ENCODE measurements at regions not wholly inside any gene's neighbourhood (a gene's known extent, or its start where the extent isn't known, plus 50 kb on each side); places are given as distances from the start of the nearest gene placed in this dataset.

GRCh38 chr13:99663185-99663825 is 162.0 kb downstream of the TM9SF2 start:
- Histone ChIP-seq H2BK120ac (replicated peaks; ENCODE audit: low read depth, low read length) (peak overlapping the region; percentile 93), H2BK15ac (ENCODE audit: low read length) (peak overlapping the region; percentile 3; the same call in 1 of the 2 replicates), H3K23ac (ENCODE audit: insufficient read length) (no peak overlapping the region), H3K79me2 (ENCODE audit: control insufficient read depth in 1 of 2, insufficient read depth in 2 of 2, low read length in 2 of 2) (peaks cover 0 to 6% of the 10 kb centered on the region in 2 experiments; a peak in 1 of 4 replicates), H2BK12ac (ENCODE audit: low read depth, low read length) (peak overlapping the region; percentile 96), H3K23me2 (ENCODE audit: low read depth, low read length) (no peaks in the 10 kb centered on the region), H4K5ac (ENCODE audit: insufficient read length, low read depth, low read length) (peak overlapping the region; percentile 13), H2BK5ac (ENCODE audit: low read depth, low read length) (peak overlapping the region; percentile 88; the same call in 1 of the 2 replicates), H3K36me3 (ENCODE audit: control insufficient read depth in 2 of 4, insufficient read depth in 4 of 4, low read length in 3 of 4) (no peaks in the 10 kb centered on the region), H3K9me3 (ENCODE audit: insufficient read depth in 2 of 2, low read depth in 1 of 2, low read length in 1 of 2) (no peaks in the 10 kb centered on the region), H3K79me1 (ENCODE audit: low read depth, low read length) (no peaks in the 10 kb centered on the region), H3K14ac (ENCODE audit: insufficient read length) (no peak overlapping the region), H3K4me1 (replicated peaks in 1 of 4; ENCODE audit: control insufficient read depth in 3 of 4, insufficient read depth in 4 of 4, low read length in 3 of 4) (peaks cover 8 to 24% (median 18%) of the 10 kb centered on the region in 4 experiments), H3K4me2 (ENCODE audit: insufficient read depth in 1 of 2, low read depth in 2 of 2, low read length in 2 of 2) (no peak overlapping the region), H3K18ac (ENCODE audit: extremely low read depth, low read length) (peak overlapping the region; percentile 79), H3K56ac (replicated peaks; ENCODE audit: insufficient read length, low read depth, low read length) (no peak overlapping the region), H3K9ac (replicated peaks in 1 of 4; ENCODE audit: extremely low read depth in 1 of 4, low read depth in 3 of 4, low read length in 3 of 4) (no peak overlapping the region), H3K4ac (replicated peaks; ENCODE audit: insufficient read length, low read depth, low read length) (peak overlapping the region; percentile 89), H3K4me3 (ENCODE audit: extremely low read depth in 1 of 4, insufficient read depth in 2 of 4, low read depth in 3 of 4, low read length in 4 of 4) (no peak overlapping the region), H4K8ac (ENCODE audit: extremely low read depth, insufficient read depth, low read length) (no peak overlapping the region), H2AK5ac (ENCODE audit: low read depth, low read length) (peak overlapping the region; percentile 91), H3K27me3 (replicated peaks in 1 of 4; ENCODE audit: control insufficient read depth in 3 of 4, extremely low read depth in 1 of 4, insufficient read depth in 3 of 4, low read length in 3 of 4) (no peaks in the 10 kb centered on the region), H2BK20ac (ENCODE audit: low read length) (peak overlapping the region; percentile 44; the same call in 1 of the 2 replicates), H3K27ac (ENCODE audit: low read depth, low read length) (0 out of 2 replicates have a peak overlapping the region, but pooled peaks have one; percentile 13), H4K91ac (replicated peaks; ENCODE audit: insufficient read length, low read length) (peak overlapping the region; percentile 99), H2AFZ (ENCODE audit: low read length) (no peak overlapping the region), H4K20me1 (replicated peaks in 1 of 2; ENCODE audit: control insufficient read depth in 1 of 2, insufficient read depth in 2 of 2, low read length in 2 of 2) (no peaks in the 10 kb centered on the region)
- FAIRE-seq: peak; percentile 55
- ChIA-PET CTCF (ENCODE audit: partially characterized antibody) (interaction anchor here (0.6 to 1.2 kb wide), 4 partner anchors 48 to 251 kb away, joined by 3 to 5 read pairs (median 4); no protein-coding TSS in a partner anchor), POLR2A (ENCODE audit: partially characterized antibody) (interaction anchor here (1.3 to 1.5 kb wide), 2 partner anchors 21 to 24 kb away, joined by 5 to 7 read pairs; no protein-coding TSS in a partner anchor)
- DNase-seq (ENCODE audit: low read depth in 1 of 2, low spot score in 2 of 2): peak in 1 of 2 experiments; percentile 37
- WGBS, 2 experiments (ENCODE audit: extremely low coverage in 1 of 2, insufficient coverage in 1 of 2, insufficient read length in 1 of 2, insufficient replicate concordance in 2 of 2, low coverage in 1 of 2, low lambda C conversion rate in 2 of 2, missing lambda C conversion rate in 1 of 2): 92% methylated on average over 10 of the region's 10 CpGs; no CpG with 5 or more reads in 1 of the 2 experiments
- TF ChIP-seq POU5F1 (IDR thresholded peaks at IDR 0.05; ENCODE audit: low read depth, low read length) (no peak), EGR1 (IDR thresholded peaks at IDR 0.05; ENCODE audit: borderline replicate concordance, low read depth, low read length) (no peak), GABPA (IDR thresholded peaks at IDR 0.05; ENCODE audit: borderline replicate concordance, insufficient read depth, low read length) (no peak), ZNF274 (IDR thresholded peaks at IDR 0.05; ENCODE audit: borderline replicate concordance, extremely low read depth, low read length) (no peak), SP1 (IDR thresholded peaks at IDR 0.05; ENCODE audit: low read depth, low read length) (no peak), TAF7 (optimal IDR thresholded peaks at IDR 0.05; ENCODE audit: borderline replicate concordance, low read depth, low read length) (no peak), RFX5 (IDR thresholded peaks at IDR 0.05; ENCODE audit: borderline replicate concordance, low read depth, low read length) (no peak)
- TF ChIP-seq, protein P1, sequence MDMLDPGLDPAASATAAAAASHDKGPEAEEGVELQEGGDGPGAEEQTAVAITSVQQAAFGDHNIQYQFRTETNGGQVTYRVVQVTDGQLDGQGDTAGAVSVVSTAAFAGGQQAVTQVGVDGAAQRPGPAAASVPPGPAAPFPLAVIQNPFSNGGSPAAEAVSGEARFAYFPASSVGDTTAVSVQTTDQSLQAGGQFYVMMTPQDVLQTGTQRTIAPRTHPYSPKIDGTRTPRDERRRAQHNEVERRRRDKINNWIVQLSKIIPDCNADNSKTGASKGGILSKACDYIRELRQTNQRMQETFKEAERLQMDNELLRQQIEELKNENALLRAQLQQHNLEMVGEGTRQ (IDR thresholded peaks at IDR 0.05; ENCODE audit: low read length): no peak
- TF ChIP-seq, protein P2, sequence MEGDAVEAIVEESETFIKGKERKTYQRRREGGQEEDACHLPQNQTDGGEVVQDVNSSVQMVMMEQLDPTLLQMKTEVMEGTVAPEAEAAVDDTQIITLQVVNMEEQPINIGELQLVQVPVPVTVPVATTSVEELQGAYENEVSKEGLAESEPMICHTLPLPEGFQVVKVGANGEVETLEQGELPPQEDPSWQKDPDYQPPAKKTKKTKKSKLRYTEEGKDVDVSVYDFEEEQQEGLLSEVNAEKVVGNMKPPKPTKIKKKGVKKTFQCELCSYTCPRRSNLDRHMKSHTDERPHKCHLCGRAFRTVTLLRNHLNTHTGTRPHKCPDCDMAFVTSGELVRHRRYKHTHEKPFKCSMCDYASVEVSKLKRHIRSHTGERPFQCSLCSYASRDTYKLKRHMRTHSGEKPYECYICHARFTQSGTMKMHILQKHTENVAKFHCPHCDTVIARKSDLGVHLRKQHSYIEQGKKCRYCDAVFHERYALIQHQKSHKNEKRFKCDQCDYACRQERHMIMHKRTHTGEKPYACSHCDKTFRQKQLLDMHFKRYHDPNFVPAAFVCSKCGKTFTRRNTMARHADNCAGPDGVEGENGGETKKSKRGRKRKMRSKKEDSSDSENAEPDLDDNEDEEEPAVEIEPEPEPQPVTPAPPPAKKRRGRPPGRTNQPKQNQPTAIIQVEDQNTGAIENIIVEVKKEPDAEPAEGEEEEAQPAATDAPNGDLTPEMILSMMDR (IDR thresholded peaks at IDR 0.05; ENCODE audit: control extremely low read depth in 1 of 3, insufficient read depth in 1 of 3, low read depth in 1 of 3, low read length in 3 of 3): no peak

All from H1 (cell line).